Liver (tissue), 8 donors: ENCODE measurements at regions not wholly inside any gene's neighbourhood (a gene's known extent, or its start where the extent isn't known, plus 50 kb on each side); places are given as distances from the start of the nearest gene placed in this dataset.

Experiments
- DNase-seq: peaks from one replicate; pipeline ENCODE4 v3.0.0-alpha.2; 2017; ENCODE audit warnings: low spot score
- H3K27ac ChIP-seq, 2 donors: one replicate each; pipeline ENCODE4 v1.7.0; 2013; ENCODE audit warnings: inconsistent platforms in 2 of 2, low read length in 2 of 2, control low read depth in 1 of 2, low read depth in 1 of 2, mild to moderate bottlenecking in 1 of 2
- H3K27me3 ChIP-seq, 4 donors: one replicate each; pipeline versions ENCODE4 v1.6.1 to v1.7.0; 2013; ENCODE audit warnings: low read length in 3 of 4, inconsistent platforms in 1 of 4, mild to moderate bottlenecking in 1 of 4, moderate library complexity in 1 of 4; ENCODE audit not compliant: control insufficient read depth in 4 of 4, insufficient read depth in 4 of 4
- H3K36me3 ChIP-seq, 4 donors: one replicate each; pipeline versions ENCODE4 v1.6.1 to v1.7.0; 2013; ENCODE audit warnings: low read length in 3 of 4, mild to moderate bottlenecking in 3 of 4, low read depth in 1 of 4, moderate library complexity in 1 of 4; ENCODE audit not compliant: control insufficient read depth in 4 of 4, insufficient read depth in 3 of 4
- H3K4me1 ChIP-seq, 4 donors: one replicate each; pipeline versions ENCODE4 v1.6.1 to v1.7.0; 2013; ENCODE audit warnings: low read length in 3 of 4, mild to moderate bottlenecking in 3 of 4, moderate library complexity in 1 of 4; ENCODE audit not compliant: control insufficient read depth in 4 of 4, insufficient read depth in 4 of 4
- H3K4me3 ChIP-seq, 3 donors: one replicate each; pipeline versions ENCODE4 v1.6.1 to v1.7.0; 2013; ENCODE audit warnings: low read length in 3 of 3, control low read depth in 1 of 3, low read depth in 1 of 3, mild to moderate bottlenecking in 1 of 3
- H3K9ac ChIP-seq, 2 donors: one replicate each; pipeline ENCODE4 v1.7.0; 2013; ENCODE audit warnings: low read length in 2 of 2, mild to moderate bottlenecking in 2 of 2, moderate library complexity in 2 of 2, control low read depth in 1 of 2, low read depth in 1 of 2
- H3K9me3 ChIP-seq, 4 donors: one replicate each; pipeline versions ENCODE4 v1.6.1 to v1.7.0; 2013; ENCODE audit warnings: low read length in 3 of 4; ENCODE audit not compliant: control insufficient read depth in 4 of 4
- FOXA1 ChIP-seq: IDR thresholded peaks from 2 replicates; pipeline ENCODE4 v1.6.1; 2016; ENCODE audit warnings: antibody characterized with exemption
- FOXA2 ChIP-seq: IDR thresholded peaks from 2 replicates; pipeline ENCODE4 v1.6.1; 2016; ENCODE audit warnings: antibody characterized with exemption
- GABPA ChIP-seq, 2 donors: IDR thresholded peaks in 1 of 2; conservative IDR thresholded peaks in 1 of 2; 2 replicates each; pipeline ENCODE4 v1.6.1; 2016; ENCODE audit warnings: antibody characterized with exemption in 2 of 2, mild to moderate bottlenecking in 1 of 2, moderate library complexity in 1 of 2
- HNF4A ChIP-seq, 2 donors: conservative IDR thresholded peaks; 2 replicates each; pipeline ENCODE4 v1.6.1; 2016; ENCODE audit warnings: antibody characterized with exemption in 2 of 2, mild to moderate bottlenecking in 2 of 2
- HNF4G ChIP-seq: IDR thresholded peaks from 2 replicates; pipeline ENCODE4 v1.6.1; 2016; ENCODE audit warnings: antibody characterized with exemption
- JUND ChIP-seq, 2 donors: IDR thresholded peaks; 2 replicates each; pipeline ENCODE4 v1.6.1; 2016; ENCODE audit warnings: antibody characterized with exemption in 2 of 2
- NR2F2 ChIP-seq: IDR thresholded peaks from 2 replicates; pipeline ENCODE4 v1.6.1; 2016; ENCODE audit warnings: antibody characterized with exemption
- RAD21 ChIP-seq, 2 donors: IDR thresholded peaks; 2 replicates each; pipeline ENCODE4 v1.6.1; 2016; ENCODE audit warnings: antibody characterized with exemption in 2 of 2, mild to moderate bottlenecking in 2 of 2
- RXRA ChIP-seq, 2 donors: IDR thresholded peaks; 2 replicates each; pipeline ENCODE4 v1.6.1; 2017 to 2018; ENCODE audit warnings: antibody characterized with exemption in 2 of 2, mild to moderate bottlenecking in 1 of 2
- SP1 ChIP-seq: IDR thresholded peaks from 2 replicates; pipeline ENCODE4 v1.6.1; 2018; ENCODE audit warnings: antibody characterized with exemption, mild to moderate bottlenecking
- TAF1 ChIP-seq: conservative IDR thresholded peaks from 2 replicates; pipeline ENCODE4 v1.6.1; 2016; ENCODE audit warnings: antibody characterized with exemption, mild to moderate bottlenecking
- YY1 ChIP-seq: IDR thresholded peaks from 2 replicates; pipeline ENCODE4 v1.6.1; 2016; ENCODE audit warnings: antibody characterized with exemption, mild to moderate bottlenecking
- whole genome bisulfite sequencing: extraction: QIAGEN DNeasy Blood & Tissue Kit; methylation state at CpG from one replicate; pipeline ENCODE4 v1.1.7; 2013; 5-methylcytosine and 5-hydroxymethylcytosine counted together
- TF ChIP-seq, protein P1 (sequence below): IDR thresholded peaks from 2 replicates; pipeline ENCODE4 v1.6.1; 2016; ENCODE audit warnings: antibody characterized with exemption
- TF ChIP-seq, protein P2 (sequence below): IDR thresholded peaks from 2 replicates; pipeline ENCODE4 v1.6.1; 2016; ENCODE audit warnings: antibody characterized with exemption, mild to moderate bottlenecking
- TF ChIP-seq, protein P3 (sequence below): IDR thresholded peaks from 2 replicates; pipeline ENCODE4 v1.6.1; 2016; ENCODE audit warnings: antibody characterized with exemption
- TF ChIP-seq, protein P4 (sequence below): fragments of 150-350 bp; IDR thresholded peaks from 2 replicates; pipeline ENCODE4 v1.5.1; 2017; ENCODE audit warnings: improper control_type of control experiment, low read depth, low read length; ENCODE audit not compliant: missing input control
- donor health status: healthy.
- donor health status: healthy.
- donor health status: healthy.
- donor health status: healthy.
- donor health status: healthy.

DNA sequence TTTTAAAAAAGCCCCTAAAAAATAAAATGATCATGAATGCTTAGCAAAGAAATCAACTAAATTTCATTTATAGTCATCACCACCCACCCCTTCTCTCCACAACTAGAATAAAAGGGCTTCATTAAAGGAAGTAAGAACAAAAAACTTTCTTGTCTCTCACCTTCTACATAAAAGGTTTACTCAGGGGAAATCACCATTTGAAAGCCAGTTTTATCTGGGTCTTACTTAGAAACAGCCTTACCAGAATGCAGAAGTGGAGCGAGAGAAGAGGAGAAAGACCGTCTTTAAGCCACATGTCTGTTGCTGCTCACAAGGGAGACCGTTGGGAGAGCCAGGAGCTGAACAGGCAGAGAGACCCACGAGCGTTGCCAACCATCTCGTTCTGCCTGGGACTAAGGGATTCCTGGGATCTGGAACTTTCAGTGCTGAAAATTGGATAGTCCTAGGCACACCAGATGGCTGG is 350.1 kb upstream of the PROK2 start:
- no peaks in the 10 kb centered on the region for H3K9me3 ChIP-seq
- TF ChIP-seq SP1 (no peak), HNF4G (no peak), FOXA2 (no peak), TAF1 (no peak), FOXA1 (no peak), RXRA (IDR thresholded peaks at IDR 0.05) (no peak)
- TF ChIP-seq, protein P1, sequence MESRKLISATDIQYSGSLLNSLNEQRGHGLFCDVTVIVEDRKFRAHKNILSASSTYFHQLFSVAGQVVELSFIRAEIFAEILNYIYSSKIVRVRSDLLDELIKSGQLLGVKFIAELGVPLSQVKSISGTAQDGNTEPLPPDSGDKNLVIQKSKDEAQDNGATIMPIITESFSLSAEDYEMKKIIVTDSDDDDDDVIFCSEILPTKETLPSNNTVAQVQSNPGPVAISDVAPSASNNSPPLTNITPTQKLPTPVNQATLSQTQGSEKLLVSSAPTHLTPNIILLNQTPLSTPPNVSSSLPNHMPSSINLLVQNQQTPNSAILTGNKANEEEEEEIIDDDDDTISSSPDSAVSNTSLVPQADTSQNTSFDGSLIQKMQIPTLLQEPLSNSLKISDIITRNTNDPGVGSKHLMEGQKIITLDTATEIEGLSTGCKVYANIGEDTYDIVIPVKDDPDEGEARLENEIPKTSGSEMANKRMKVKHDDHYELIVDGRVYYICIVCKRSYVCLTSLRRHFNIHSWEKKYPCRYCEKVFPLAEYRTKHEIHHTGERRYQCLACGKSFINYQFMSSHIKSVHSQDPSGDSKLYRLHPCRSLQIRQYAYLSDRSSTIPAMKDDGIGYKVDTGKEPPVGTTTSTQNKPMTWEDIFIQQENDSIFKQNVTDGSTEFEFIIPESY = no peak
- TF ChIP-seq, protein P2, sequence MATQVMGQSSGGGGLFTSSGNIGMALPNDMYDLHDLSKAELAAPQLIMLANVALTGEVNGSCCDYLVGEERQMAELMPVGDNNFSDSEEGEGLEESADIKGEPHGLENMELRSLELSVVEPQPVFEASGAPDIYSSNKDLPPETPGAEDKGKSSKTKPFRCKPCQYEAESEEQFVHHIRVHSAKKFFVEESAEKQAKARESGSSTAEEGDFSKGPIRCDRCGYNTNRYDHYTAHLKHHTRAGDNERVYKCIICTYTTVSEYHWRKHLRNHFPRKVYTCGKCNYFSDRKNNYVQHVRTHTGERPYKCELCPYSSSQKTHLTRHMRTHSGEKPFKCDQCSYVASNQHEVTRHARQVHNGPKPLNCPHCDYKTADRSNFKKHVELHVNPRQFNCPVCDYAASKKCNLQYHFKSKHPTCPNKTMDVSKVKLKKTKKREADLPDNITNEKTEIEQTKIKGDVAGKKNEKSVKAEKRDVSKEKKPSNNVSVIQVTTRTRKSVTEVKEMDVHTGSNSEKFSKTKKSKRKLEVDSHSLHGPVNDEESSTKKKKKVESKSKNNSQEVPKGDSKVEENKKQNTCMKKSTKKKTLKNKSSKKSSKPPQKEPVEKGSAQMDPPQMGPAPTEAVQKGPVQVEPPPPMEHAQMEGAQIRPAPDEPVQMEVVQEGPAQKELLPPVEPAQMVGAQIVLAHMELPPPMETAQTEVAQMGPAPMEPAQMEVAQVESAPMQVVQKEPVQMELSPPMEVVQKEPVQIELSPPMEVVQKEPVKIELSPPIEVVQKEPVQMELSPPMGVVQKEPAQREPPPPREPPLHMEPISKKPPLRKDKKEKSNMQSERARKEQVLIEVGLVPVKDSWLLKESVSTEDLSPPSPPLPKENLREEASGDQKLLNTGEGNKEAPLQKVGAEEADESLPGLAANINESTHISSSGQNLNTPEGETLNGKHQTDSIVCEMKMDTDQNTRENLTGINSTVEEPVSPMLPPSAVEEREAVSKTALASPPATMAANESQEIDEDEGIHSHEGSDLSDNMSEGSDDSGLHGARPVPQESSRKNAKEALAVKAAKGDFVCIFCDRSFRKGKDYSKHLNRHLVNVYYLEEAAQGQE = no peak
- TF ChIP-seq, protein P3, sequence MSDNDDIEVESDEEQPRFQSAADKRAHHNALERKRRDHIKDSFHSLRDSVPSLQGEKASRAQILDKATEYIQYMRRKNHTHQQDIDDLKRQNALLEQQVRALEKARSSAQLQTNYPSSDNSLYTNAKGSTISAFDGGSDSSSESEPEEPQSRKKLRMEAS = no peak
- TF ChIP-seq, protein P4, sequence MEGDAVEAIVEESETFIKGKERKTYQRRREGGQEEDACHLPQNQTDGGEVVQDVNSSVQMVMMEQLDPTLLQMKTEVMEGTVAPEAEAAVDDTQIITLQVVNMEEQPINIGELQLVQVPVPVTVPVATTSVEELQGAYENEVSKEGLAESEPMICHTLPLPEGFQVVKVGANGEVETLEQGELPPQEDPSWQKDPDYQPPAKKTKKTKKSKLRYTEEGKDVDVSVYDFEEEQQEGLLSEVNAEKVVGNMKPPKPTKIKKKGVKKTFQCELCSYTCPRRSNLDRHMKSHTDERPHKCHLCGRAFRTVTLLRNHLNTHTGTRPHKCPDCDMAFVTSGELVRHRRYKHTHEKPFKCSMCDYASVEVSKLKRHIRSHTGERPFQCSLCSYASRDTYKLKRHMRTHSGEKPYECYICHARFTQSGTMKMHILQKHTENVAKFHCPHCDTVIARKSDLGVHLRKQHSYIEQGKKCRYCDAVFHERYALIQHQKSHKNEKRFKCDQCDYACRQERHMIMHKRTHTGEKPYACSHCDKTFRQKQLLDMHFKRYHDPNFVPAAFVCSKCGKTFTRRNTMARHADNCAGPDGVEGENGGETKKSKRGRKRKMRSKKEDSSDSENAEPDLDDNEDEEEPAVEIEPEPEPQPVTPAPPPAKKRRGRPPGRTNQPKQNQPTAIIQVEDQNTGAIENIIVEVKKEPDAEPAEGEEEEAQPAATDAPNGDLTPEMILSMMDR = no peak
- no peak overlapping the region for H3K4me3 ChIP-seq
- H3K27me3 ChIP-seq = no peaks in the 10 kb centered on the region
- H3K4me1 ChIP-seq = peaks cover 0 to 17% (median 2%) of the 10 kb centered on the region in 4 donors
- H3K27ac ChIP-seq = no peak overlapping the region
- no peaks in the 10 kb centered on the region for H3K36me3 ChIP-seq
- WGBS = 65% methylated on average over 6 of the region's 6 CpGs
- DNase-seq = no peak
- no peak overlapping the region for H3K9ac ChIP-seq

DNA sequence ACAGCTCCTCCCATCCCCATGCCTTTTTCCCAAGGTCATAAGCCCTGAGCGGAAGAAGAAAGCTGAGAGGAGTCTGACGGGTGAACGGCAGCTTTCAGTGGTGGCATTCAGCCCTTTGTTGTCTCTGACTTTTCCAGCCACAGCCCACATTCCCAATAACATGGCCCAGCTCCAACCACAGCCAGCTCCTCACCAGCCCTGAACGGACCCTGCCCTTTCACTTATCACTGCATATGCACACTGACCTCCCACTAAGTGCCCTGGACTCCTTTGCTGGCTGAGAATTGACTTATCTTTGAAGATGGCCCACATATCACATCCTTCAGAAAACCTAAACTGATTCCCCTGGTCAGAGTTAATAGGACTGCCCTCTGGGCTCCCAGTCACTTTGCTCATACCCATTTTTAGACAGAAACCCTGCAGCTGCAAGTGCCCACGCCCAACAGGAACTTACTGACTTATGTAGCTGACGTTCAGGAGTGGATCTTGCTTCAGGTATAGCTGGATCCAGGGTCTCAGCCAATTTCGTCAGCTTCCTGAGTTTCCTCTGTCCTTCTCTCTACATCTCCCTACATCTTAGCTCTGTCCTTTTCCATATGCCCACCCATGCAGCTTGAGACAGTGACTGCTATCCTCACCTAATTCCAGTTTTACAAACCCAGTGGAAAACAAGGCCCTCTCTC is 348.5 kb upstream of the PROK2 start:
- H3K4me3 ChIP-seq = no peak overlapping the region
- 71% methylated on average over 7 of the region's 7 CpGs for WGBS
- no peak for DNase-seq
- no peak for TF ChIP-seq HNF4G
- no peak for TF ChIP-seq TAF1
- TF ChIP-seq GABPA (IDR thresholded peaks at IDR 0.05 in 1 of 2, conservative IDR thresholded peaks at IDR 0.05 in 1 of 2) = no peak
- TF ChIP-seq RAD21 (IDR thresholded peaks at IDR 0.05) = peak in 1 of 2 donors; percentile 28
- no peak for TF ChIP-seq JUND (IDR thresholded peaks at IDR 0.05)
- TF ChIP-seq YY1 = no peak
- TF ChIP-seq FOXA1 = no peak
- peak; percentile 7 for TF ChIP-seq FOXA2
- TF ChIP-seq, protein P4 = no peak
- peak; percentile 77 to 78 for TF ChIP-seq HNF4A (conservative IDR thresholded peaks at IDR 0.05)
- TF ChIP-seq RXRA (IDR thresholded peaks at IDR 0.05) = peak; percentile 43 to 68
- TF ChIP-seq, protein P2 = no peak
- peak; percentile 51 for TF ChIP-seq SP1
- no peak for TF ChIP-seq NR2F2

More for the DNA sequence above, 348.5 kb upstream of the PROK2 start:
- Histone ChIP-seq H3K27me3 (no peaks in the 10 kb centered on the region), H3K9me3 (no peaks in the 10 kb centered on the region), H3K4me1 (peaks cover 0 to 22% (median 8%) of the 10 kb centered on the region in 4 donors), H3K27ac (no peak overlapping the region), H3K36me3 (no peaks in the 10 kb centered on the region), H3K9ac (no peak overlapping the region)
